DND-41 (cell line): ENCODE measurements at regions not wholly inside any gene's neighbourhood (a gene's known extent, or its start where the extent isn't known, plus 50 kb on each side); places are given as distances from the start of the nearest gene placed in this dataset.

ENCODE experiments used
- ATAC-seq: fragments of 200-7000 bp; cut with Tn5 transposase; 3 replicates; pipeline ENCODE4 v1.9.1; 2021; ENCODE audit warnings: low read depth; ENCODE audit not compliant: insufficient read depth
- DNase-seq: peaks from one replicate; pipeline ENCODE4 v3.0.0-alpha.2; 2020
- H2AFZ ChIP-seq: 2 replicates; pipeline ENCODE4 v1.6.0; 2012; ENCODE audit warnings: low read depth, low read length
- H3K27ac ChIP-seq: 2 replicates; pipeline ENCODE4 v1.5.1; 2012; ENCODE audit warnings: low read length, inconsistent platforms
- H3K27me3 ChIP-seq: fragments of 200-600 bp; sonication (generic); 2 replicates; pipeline ENCODE4 v1.6.0; 2012; ENCODE audit warnings: low read length, mild to moderate bottlenecking, inconsistent platforms; ENCODE audit not compliant: insufficient read depth, poor library complexity
- H3K36me3 ChIP-seq: 2 replicates; pipeline ENCODE4 v1.5.1; 2012; ENCODE audit warnings: low read length, inconsistent platforms; ENCODE audit not compliant: insufficient read depth
- H3K4me1 ChIP-seq: 2 replicates; pipeline ENCODE4 v1.5.1; 2012; ENCODE audit warnings: mild to moderate bottlenecking, low read length; ENCODE audit not compliant: insufficient read depth
- H3K4me2 ChIP-seq: 2 replicates; pipeline ENCODE4 v1.6.0; 2012; ENCODE audit warnings: mild to moderate bottlenecking, moderate library complexity, low read length, inconsistent platforms; ENCODE audit not compliant: insufficient read depth
- H3K4me3 ChIP-seq, 2 experiments: fragments of 200-600 bp in 1 of 2; shearing (Covaris generic) in 1 of 2; 2 replicates each; pipeline ENCODE4 v1.5.1; 2012 to 2016; ENCODE audit warnings: inconsistent platforms in 2 of 2, low read length in 2 of 2, mild to moderate bottlenecking in 2 of 2, low read depth in 1 of 2, moderate library complexity in 1 of 2
- H3K79me2 ChIP-seq: 2 replicates; pipeline ENCODE4 v1.6.0; 2012; ENCODE audit warnings: low read length, inconsistent platforms; ENCODE audit not compliant: insufficient read depth
- H3K9ac ChIP-seq: 2 replicates; pipeline ENCODE4 v1.6.0; 2012; ENCODE audit warnings: low read depth, mild to moderate bottlenecking, inconsistent platforms, low read length, moderate library complexity
- H3K9me3 ChIP-seq: 2 replicates; pipeline ENCODE4 v1.5.1; 2012; ENCODE audit warnings: low read length, moderate library complexity, mild to moderate bottlenecking, inconsistent platforms; ENCODE audit not compliant: insufficient read depth, severe bottlenecking
- H4K20me1 ChIP-seq: 2 replicates; pipeline ENCODE4 v1.6.0; 2012; ENCODE audit warnings: low read length; ENCODE audit not compliant: insufficient read depth
- CTCF ChIP-seq: IDR thresholded peaks from 2 replicates; pipeline ENCODE4 v1.5.1; 2012; ENCODE audit warnings: borderline replicate concordance, low read length, moderate library complexity, mild to moderate bottlenecking; ENCODE audit not compliant: poor library complexity, severe bottlenecking; ENCODE audit errors: extremely low read depth
- EZH2 ChIP-seq: IDR thresholded peaks from 3 replicates; pipeline ENCODE4 v1.6.1; 2012; ENCODE audit warnings: borderline replicate concordance, low read depth, mild to moderate bottlenecking, moderate library complexity, low read length, inconsistent platforms; ENCODE audit not compliant: severe bottlenecking

- Histone ChIP-seq H4K20me1 (no peaks in the 10 kb centered on the region), H3K36me3 (no peaks in the 10 kb centered on the region), H3K27ac (no peak overlapping the region), H2AFZ (no peak overlapping the region), H3K79me2 (no peaks in the 10 kb centered on the region), H3K4me1 (peaks cover 12% of the 10 kb centered on the region), H3K9me3 (no peaks in the 10 kb centered on the region), H3K9ac (no peak overlapping the region), H3K4me2 (0 out of 2 replicates have a peak overlapping the region, but pooled peaks have one; percentile 15), H3K27me3 (no peaks in the 10 kb centered on the region), H3K4me3 (no peak overlapping the region)
- ATAC-seq, result peak; percentile 90
- TF ChIP-seq CTCF (no peak), EZH2 (no peak)
- peak; percentile 19 for DNase-seq
Measured at GRCh38 chr7:17463511-17464085, 165.1 kb downstream of the AHR start.

- ATAC-seq (peak; percentile 29; the same call in 1 of the 3 replicates), DNase-seq (no peak)
- Histone ChIP-seq H2AFZ (no peak overlapping the region), H3K79me2 (no peaks in the 10 kb centered on the region), H4K20me1 (no peaks in the 10 kb centered on the region), H3K27me3 (no peaks in the 10 kb centered on the region), H3K27ac (no peak overlapping the region), H3K36me3 (no peaks in the 10 kb centered on the region), H3K4me3 (no peak overlapping the region), H3K9me3 (no peaks in the 10 kb centered on the region), H3K4me2 (no peak overlapping the region), H3K9ac (no peak overlapping the region), H3K4me1 (peaks cover 12% of the 10 kb centered on the region)
- TF ChIP-seq EZH2, result no peak
- TF ChIP-seq CTCF, result no peak
Measured at GRCh38 chr7:17466216-17466615, 167.8 kb downstream of the AHR start.

- Histone ChIP-seq H3K4me3 (no peak overlapping the region), H3K79me2 (no peaks in the 10 kb centered on the region), H3K9ac (no peak overlapping the region), H3K36me3 (no peaks in the 10 kb centered on the region), H4K20me1 (no peaks in the 10 kb centered on the region), H3K4me2 (no peak overlapping the region), H3K9me3 (no peaks in the 10 kb centered on the region), H3K27ac (no peak overlapping the region), H3K4me1 (peaks cover 12% of the 10 kb centered on the region), H3K27me3 (no peaks in the 10 kb centered on the region), H2AFZ (no peak overlapping the region)
- TF ChIP-seq EZH2, result no peak
- TF ChIP-seq CTCF, result no peak
- ATAC-seq, result no peak
- DNase-seq, result no peak
Measured at GRCh38 chr7:17467386-17467945, 169.0 kb downstream of the AHR start.
